NCI-H345 (cell line): ENCODE measurements at regions not wholly inside any gene's neighbourhood (a gene's known extent, or its start where the extent isn't known, plus 50 kb on each side); places are given as distances from the start of the nearest gene placed in this dataset.

Experiments used
- DNase-seq: peaks from one replicate; lab custom pipeline; 2025; lab: John Stamatoyannopoulos, UW

- no peak for DNase-seq
Observed at GRCh38 chr2:23128684-23129292, 256.2 kb upstream of the KLHL29 start.

GRCh38 chr2:23131066-23131575 lies 253.9 kb upstream of the KLHL29 start:
- DNase-seq: no peak

GRCh38 chr2:23132000-23132399 lies 253.0 kb upstream of the KLHL29 start:
- DNase-seq: no peak

- DNase-seq: no peak
Observed at GRCh38 chr2:23132823-23133595, 252.0 kb upstream of the KLHL29 start.

GRCh38 chr2:23134726-23135125 lies 250.3 kb upstream of the KLHL29 start:
- DNase-seq: no peak

- no peak for DNase-seq
Observed at GRCh38 chr2:23135481-23136100, 249.4 kb upstream of the KLHL29 start.

GRCh38 chr2:23137166-23137565 lies 247.8 kb upstream of the KLHL29 start:
- no peak for DNase-seq

GRCh38 chr2:23138701-23139100 lies 246.3 kb upstream of the KLHL29 start:
- no peak for DNase-seq

- DNase-seq: no peak
Observed at GRCh38 chr2:23145460-23145859, 239.5 kb upstream of the KLHL29 start.

GRCh38 chr2:23146011-23146410 lies 239.0 kb upstream of the KLHL29 start:
- DNase-seq: no peak

- no peak for DNase-seq
Observed at GRCh38 chr2:23148342-23148741, 236.6 kb upstream of the KLHL29 start.

GRCh38 chr2:23149777-23150176 lies 235.2 kb upstream of the KLHL29 start:
- DNase-seq: no peak

GRCh38 chr2:23153484-23153883 lies 231.5 kb upstream of the KLHL29 start:
- no peak for DNase-seq

- DNase-seq: no peak
Observed at GRCh38 chr2:23155022-23155421, 230.0 kb upstream of the KLHL29 start.

GRCh38 chr2:23157812-23158211 lies 227.2 kb upstream of the KLHL29 start:
- no peak for DNase-seq

- no peak for DNase-seq
Observed at GRCh38 chr2:23158306-23158705, 226.7 kb upstream of the KLHL29 start.

- DNase-seq: no peak
Observed at GRCh38 chr2:23159746-23160405, 225.1 kb upstream of the KLHL29 start.

GRCh38 chr2:23164173-23164572 lies 220.8 kb upstream of the KLHL29 start:
- DNase-seq: no peak

GRCh38 chr2:23169896-23170295 lies 215.1 kb upstream of the KLHL29 start:
- no peak for DNase-seq

GRCh38 chr2:23171108-23171507 lies 213.9 kb upstream of the KLHL29 start:
- DNase-seq: no peak

- no peak for DNase-seq
Observed at GRCh38 chr2:23178396-23178795, 206.6 kb upstream of the KLHL29 start.

- DNase-seq: no peak
Observed at GRCh38 chr2:23183733-23184132, 201.2 kb upstream of the KLHL29 start.
